ENCODE measurements at regions not wholly inside any gene's neighbourhood (a gene's known extent, or its start where the extent isn't known, plus 50 kb on each side); places are given as distances from the start of the nearest gene placed in this dataset.
"Not testable (repeated sequence)": the region's sequence is repeated elsewhere in the genome, so short reads cannot be mapped to it uniquely, and the experiment has no call there.

DNA sequence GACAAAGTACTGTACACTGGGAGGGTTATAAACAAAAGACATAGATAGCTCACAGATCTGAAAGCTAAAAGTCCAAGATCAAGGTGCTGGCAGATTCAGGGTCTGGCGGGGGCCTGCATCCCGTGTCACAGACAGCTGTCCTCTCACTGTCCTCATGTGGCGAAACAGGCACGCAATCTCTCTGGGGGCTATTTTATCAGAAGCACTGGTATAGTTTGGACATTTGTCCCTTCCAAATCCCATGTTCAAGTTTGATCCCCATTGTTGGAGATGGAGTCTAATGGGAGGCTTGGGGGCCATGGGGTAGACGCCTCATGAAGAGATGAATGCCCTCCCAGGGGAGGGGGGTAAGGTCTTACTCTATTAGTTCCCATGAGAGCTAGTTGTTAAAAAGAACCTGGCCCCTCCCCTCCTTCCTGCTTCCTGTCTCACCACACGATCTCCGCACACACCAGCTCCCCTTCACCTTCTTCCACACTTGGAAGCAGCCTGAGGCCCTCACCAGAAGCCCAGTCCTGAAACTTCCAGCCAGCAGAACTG, 72.5 kb upstream of the UCN3 start:
- peaks cover 14% of the 10 kb centered on the region for H3K4me1 Mint-ChIP-seq
- peaks cover 12% of the 10 kb centered on the region for H3K9me3 Mint-ChIP-seq
- Histone ChIP-seq H3K4me1 (ENCODE audit: control insufficient read depth, insufficient read depth, low read length) (no peaks in the 10 kb centered on the region), H3K36me3 (ENCODE audit: control insufficient read depth, insufficient read depth, low read length) (no peaks in the 10 kb centered on the region), H3K4me3 (ENCODE audit: low read length) (no peak overlapping the region), H3K27me3 (ENCODE audit: control insufficient read depth, insufficient read depth, low read length, poor library complexity, severe bottlenecking) (no peaks in the 10 kb centered on the region), H3K27ac (ENCODE audit: low read depth, low read length) (no peak overlapping the region), H3K9me3 (ENCODE audit: control insufficient read depth, low read length) (no peaks in the 10 kb centered on the region), H3K9ac (ENCODE audit: extremely low read depth, low read length, poor library complexity, severe bottlenecking) (no peak overlapping the region)
- DNase-seq = no peak
- 93 to 95% methylated on average over 3 to 7 of the region's 7 CpGs for WGBS, 2 experiments (ENCODE audit: insufficient coverage in 1 of 2, insufficient read length in 1 of 2)
- no peak overlapping the region for H3K4me3 Mint-ChIP-seq
- H3K27ac Mint-ChIP-seq = peak overlapping the region; percentile 53
- H3K27me3 Mint-ChIP-seq (ENCODE audit: insufficient read depth) = no peaks in the 10 kb centered on the region
- H3K36me3 Mint-ChIP-seq (ENCODE audit: low read depth) = no peaks in the 10 kb centered on the region
- TF ChIP-seq, protein P1, sequence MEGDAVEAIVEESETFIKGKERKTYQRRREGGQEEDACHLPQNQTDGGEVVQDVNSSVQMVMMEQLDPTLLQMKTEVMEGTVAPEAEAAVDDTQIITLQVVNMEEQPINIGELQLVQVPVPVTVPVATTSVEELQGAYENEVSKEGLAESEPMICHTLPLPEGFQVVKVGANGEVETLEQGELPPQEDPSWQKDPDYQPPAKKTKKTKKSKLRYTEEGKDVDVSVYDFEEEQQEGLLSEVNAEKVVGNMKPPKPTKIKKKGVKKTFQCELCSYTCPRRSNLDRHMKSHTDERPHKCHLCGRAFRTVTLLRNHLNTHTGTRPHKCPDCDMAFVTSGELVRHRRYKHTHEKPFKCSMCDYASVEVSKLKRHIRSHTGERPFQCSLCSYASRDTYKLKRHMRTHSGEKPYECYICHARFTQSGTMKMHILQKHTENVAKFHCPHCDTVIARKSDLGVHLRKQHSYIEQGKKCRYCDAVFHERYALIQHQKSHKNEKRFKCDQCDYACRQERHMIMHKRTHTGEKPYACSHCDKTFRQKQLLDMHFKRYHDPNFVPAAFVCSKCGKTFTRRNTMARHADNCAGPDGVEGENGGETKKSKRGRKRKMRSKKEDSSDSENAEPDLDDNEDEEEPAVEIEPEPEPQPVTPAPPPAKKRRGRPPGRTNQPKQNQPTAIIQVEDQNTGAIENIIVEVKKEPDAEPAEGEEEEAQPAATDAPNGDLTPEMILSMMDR (conservative IDR thresholded peaks at IDR 0.05) = no peak

DNA sequence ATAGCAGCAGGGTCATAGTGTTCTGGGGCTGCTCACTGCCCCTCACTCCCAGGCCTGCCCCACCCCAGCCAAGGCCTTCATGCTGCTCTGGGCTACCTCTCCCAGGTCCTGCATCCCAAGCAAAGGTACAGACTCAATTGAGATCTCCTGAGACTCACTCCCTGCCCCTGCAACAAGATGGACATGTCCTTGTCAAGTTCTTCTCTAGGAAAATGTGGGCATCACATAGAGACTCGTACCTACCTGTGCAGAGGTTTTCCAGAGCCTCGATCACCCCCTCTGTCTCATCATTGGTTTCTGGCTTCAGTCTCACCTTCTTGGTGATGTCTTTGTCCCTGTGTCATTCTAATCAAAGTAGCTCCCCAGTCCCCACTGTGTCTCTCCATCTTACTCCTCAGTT, 71.8 kb upstream of the UCN3 start:
- not testable (repeated sequence) for H3K9ac ChIP-seq (ENCODE audit: extremely low read depth, low read length, poor library complexity, severe bottlenecking); H3K4me3 ChIP-seq (ENCODE audit: low read length); H3K27me3 Mint-ChIP-seq (ENCODE audit: insufficient read depth); H3K4me1 ChIP-seq (ENCODE audit: control insufficient read depth, insufficient read depth, low read length); H3K27me3 ChIP-seq (ENCODE audit: control insufficient read depth, insufficient read depth, low read length, poor library complexity, severe bottlenecking); H3K27ac Mint-ChIP-seq; H3K9me3 ChIP-seq (ENCODE audit: control insufficient read depth, low read length); H3K4me3 Mint-ChIP-seq; H3K36me3 ChIP-seq (ENCODE audit: control insufficient read depth, insufficient read depth, low read length); H3K27ac ChIP-seq (ENCODE audit: low read depth, low read length); DNase-seq; H3K36me3 Mint-ChIP-seq (ENCODE audit: low read depth)
- 91 to 94% methylated on average over 2 of the region's 2 CpGs for WGBS, 2 experiments (ENCODE audit: insufficient coverage in 1 of 2, insufficient read length in 1 of 2)
- H3K9me3 Mint-ChIP-seq = peaks cover 12% of the 10 kb centered on the region
- H3K4me1 Mint-ChIP-seq = peaks cover 14% of the 10 kb centered on the region

DNA sequence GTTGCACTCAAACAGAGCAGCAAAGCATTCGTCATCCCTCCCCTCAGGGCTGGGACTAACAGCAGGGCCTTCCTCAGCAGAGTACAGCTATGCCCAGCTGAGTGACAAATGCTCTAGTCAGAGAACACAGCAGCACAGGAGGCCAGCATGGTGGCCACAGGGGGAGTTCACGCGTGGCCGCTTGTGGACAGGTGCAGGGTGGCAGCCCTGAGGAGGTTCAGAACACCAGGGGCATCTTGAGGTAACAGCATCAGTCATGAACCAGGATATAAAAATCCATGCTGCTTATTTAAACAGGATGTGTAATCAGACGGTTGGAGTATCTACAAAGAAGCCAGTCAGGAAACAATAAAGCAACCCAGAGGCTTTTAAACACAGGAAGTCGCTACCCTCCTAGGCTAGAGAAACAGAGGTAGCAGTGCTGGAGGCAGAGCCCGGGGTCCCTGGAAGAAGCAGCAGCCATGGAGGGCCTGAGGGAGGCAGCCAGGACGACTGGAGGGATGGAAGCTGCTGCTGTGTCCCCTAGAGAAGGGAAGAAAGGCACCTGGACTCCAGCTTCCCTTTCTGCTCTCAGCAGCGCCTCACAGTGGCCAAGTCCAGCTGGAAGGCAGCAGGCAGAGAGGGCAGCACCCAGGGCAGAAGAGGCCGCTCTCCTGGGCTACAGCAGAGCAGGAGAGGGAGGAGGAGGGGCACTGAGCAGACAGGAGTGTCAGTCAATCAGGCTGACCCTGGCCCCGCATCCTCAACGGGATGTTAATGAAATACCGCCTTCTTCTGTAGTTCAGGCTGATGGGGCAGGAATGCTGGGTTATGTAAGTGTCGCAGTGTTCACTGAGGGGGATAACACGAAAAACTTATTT, 70.8 kb upstream of the UCN3 start:
- Histone ChIP-seq H3K4me3 (ENCODE audit: low read length) (no peak overlapping the region), H3K4me1 (ENCODE audit: control insufficient read depth, insufficient read depth, low read length) (no peaks in the 10 kb centered on the region), H3K27ac (ENCODE audit: low read depth, low read length) (no peak overlapping the region), H3K36me3 (ENCODE audit: control insufficient read depth, insufficient read depth, low read length) (no peaks in the 10 kb centered on the region), H3K9me3 (ENCODE audit: control insufficient read depth, low read length) (no peaks in the 10 kb centered on the region), H3K27me3 (ENCODE audit: control insufficient read depth, insufficient read depth, low read length, poor library complexity, severe bottlenecking) (no peaks in the 10 kb centered on the region), H3K9ac (ENCODE audit: extremely low read depth, low read length, poor library complexity, severe bottlenecking) (no peak overlapping the region)
- peak; percentile 99 for DNase-seq
- Mint-ChIP-seq H3K27ac (no peak overlapping the region), H3K36me3 (ENCODE audit: low read depth) (no peaks in the 10 kb centered on the region), H3K9me3 (peaks cover 10% of the 10 kb centered on the region), H3K27me3 (ENCODE audit: insufficient read depth) (no peaks in the 10 kb centered on the region), H3K4me3 (no peak overlapping the region), H3K4me1 (peaks cover 14% of the 10 kb centered on the region)
- TF ChIP-seq, protein P1 (conservative IDR thresholded peaks at IDR 0.05) = peak; percentile 90
- 56 to 63% methylated on average over 13 to 15 of the region's 15 CpGs for WGBS, 2 experiments (ENCODE audit: insufficient coverage in 1 of 2, insufficient read length in 1 of 2)

Measured in endodermal cell (in vitro differentiated cells).